Activated CD4-positive, alpha-beta T cell treated with anti-CD3 and anti-CD28 coated beads, Interleukin-2, amount 50 U/mL, for 24 hours (primary cell): ENCODE measurements at regions not wholly inside any gene's neighbourhood (a gene's known extent, or its start where the extent isn't known, plus 50 kb on each side); places are given as distances from the start of the nearest gene placed in this dataset.
"Not testable (repeated sequence)": the region's sequence is repeated elsewhere in the genome, so short reads cannot be mapped to it uniquely, and the experiment has no call there.

Experiments used
- DNase-seq, 2 donors: peaks; one replicate each; pipeline ENCODE4 v3.0.0-alpha.2; 2020; ENCODE audit warnings: low read depth in 1 of 2, low spot score in 1 of 2

- no peak for DNase-seq
Measured at GRCh38 chr6:137623293-137623692, 129.1 kb upstream of the OLIG3 start.

- DNase-seq, result no peak
Measured at GRCh38 chr6:137625100-137625661, 131.0 kb upstream of the OLIG3 start.

DNA sequence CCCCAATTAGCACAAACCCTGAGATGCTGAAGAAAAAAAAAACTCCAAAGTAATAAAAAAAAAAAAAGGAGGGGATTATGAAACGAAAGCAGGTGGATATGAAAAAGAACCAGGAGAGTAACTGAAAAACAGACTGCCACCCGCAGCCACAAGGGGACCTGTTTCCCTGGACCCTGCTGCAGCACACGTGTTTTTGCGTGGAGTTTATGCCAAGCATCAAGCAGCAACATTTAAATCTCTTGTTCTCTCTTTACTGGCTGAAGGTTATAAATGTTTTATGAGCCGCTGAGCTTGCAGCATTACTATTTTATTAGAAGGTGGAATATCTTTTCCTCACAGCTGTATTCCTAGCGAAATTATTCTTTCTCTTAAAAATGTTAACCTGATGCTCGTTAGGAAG, 131.6 kb upstream of the OLIG3 start:
- no peak for DNase-seq

DNA sequence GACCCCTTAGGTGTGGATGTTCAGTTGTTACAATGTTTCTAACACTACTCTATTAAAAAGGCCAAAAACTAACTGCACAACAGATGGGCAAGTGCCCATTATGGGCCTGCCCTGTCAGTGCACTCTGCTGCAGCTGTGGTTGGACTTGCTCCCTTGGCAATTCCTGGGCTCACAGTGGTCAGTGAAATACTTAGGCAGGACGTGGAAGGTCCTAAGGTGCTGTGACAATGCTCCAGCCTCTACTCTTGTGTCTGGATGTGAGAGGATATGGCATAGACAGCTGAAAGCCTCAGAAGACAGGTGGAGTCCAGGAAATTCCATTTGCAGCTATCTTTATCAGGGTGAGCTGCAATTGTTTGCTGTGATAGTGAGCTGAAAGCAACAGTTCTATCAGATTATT, 136.5 kb upstream of the OLIG3 start:
- DNase-seq, result no peak

- no peak for DNase-seq
Measured at GRCh38 chr6:137631323-137631722, 137.1 kb upstream of the OLIG3 start.

DNA sequence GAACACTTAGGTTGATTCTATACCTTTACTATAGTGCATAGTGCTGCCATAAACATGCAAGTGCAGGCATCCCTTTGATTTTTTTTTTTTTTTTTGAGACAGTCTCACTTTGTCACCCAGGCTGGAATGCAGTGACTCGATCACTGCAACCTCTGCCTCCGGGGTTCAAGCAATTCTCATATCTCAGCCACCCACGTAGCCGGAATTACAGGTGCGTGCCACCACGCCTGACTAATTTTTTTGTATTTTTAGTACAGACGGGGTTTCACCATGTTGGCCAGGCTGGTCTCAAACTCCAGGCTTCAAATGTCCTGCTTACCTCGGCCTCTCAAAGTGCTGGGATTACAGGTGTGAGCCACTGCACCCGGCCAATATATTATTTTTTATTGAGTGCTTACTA, 140.0 kb upstream of the OLIG3 start:
- not testable (repeated sequence) for DNase-seq

GRCh38 chr6:137637121-137637520, 142.9 kb upstream of the OLIG3 start:
- no peak for DNase-seq

DNA sequence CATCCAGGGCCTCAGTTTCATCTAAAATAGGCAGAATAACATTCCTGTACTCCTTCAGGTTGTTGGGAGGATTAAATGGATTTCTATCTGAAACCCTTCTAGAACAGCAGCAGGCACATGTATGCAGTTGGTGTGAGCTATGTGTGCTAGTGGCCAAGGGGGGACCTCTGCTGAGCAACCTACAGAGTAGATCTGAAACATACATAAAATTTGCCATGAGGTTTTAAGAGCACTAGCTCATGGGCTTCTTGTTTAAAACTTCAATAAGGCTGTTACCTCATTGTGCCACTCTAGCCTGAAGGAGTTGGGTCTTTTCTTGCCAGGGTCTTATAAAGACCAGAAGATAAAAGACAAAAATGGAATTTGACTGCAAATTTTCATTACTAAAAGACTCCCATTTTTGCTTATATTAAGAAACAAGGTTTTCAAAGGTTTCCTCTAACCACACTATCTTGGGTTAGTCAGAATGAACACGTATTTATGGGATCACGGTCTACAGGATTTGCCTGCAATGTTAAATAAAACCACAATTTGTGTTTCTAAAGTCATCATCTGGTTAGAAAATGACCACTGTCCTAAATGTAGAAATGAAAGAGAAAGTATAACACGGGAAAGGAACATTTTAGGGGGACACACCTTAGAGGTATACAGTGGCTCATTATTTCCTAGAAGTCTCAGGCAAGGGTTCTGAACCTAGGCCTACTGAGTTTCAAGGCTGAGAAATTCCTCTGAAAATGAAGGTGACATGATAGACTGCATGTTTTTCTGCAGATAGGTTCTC, 144.9 kb upstream of the OLIG3 start:
- DNase-seq, result no peak

DNA sequence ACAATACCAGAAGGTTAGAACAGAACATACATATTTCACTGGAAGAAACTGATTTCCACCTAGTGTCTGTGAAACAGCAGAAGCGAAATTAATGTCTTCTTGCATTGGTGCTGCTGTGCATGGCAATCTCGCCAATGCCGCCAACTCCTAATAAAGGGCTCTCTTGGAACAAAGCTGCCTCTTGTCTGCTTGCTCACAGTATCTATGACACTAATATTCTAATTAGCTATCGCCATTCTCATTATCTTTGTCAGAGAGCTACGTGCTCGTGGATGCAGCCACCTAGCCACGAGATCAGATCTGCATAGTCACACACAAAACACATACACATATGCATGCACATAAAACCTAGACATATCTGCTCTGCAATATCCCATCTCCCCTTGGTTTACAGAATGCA, 145.9 kb upstream of the OLIG3 start:
- DNase-seq, result no peak

DNA sequence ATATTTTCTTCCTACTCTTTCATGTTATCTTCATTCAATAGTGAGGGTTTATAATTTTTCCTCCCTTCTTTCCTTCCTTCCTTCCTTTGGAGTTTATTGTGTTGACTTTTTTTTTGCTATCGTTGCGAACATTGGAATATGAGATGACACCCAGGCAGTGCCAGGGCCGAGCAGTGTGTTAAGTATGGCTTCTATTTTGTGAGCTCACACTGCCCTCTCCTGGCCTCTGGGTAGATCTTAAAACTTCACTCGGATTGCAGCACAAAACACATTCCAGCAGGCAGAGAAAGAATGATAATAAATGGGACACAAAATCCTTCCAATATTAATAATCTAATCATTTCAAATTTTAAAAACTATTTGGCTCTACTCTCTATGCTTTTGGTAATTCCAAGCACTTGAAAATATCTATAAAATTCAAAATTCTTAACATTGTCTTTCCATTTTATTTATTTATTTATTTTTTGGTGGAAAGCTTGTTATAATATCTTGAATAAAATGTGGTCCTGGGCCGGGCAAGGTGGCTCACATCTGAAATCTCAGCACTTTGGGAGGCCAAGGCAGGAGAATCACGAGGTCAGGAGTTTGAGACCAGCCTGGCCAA, 147.4 kb upstream of the OLIG3 start:
- peak; percentile 21 to 56 for DNase-seq

DNA sequence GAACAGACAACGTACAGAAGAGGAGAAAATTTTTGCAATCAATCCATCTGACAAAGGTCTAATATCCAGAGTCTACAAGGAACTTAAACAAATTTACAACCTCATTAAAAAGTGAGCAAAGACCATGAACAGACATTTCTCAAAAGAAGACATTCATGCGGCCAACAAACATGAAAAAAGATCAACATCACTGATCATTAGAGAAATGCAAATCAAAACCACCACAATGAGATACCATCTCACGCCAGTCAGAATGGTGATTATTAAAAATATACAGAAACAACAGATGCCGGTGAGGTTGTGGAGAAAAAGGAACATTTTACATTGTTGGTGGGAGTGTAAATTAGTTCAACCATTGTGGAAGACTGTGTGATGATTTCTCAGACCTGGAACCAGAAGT, 149.0 kb upstream of the OLIG3 start:
- DNase-seq, result not testable (repeated sequence)

DNA sequence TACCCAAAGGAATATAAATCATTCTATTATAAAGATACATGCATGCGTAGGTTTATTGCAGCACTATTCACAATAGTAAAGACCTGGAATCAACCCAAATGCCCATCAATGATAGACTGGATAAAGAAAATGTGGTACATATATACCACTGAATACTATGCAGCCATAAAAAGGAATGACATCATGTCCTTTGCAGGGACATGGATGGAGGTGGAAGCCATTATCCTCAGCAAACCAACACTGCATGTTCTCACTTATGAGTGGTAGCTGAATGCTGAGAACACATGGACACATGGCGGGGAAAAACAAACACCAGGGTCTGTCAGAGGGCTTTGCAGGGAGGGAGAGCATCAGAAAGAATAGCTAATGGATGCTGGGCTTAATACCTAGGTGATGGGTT, 149.4 kb upstream of the OLIG3 start:
- DNase-seq, result not testable (repeated sequence)

GRCh38 chr6:137645850-137646249, 151.7 kb upstream of the OLIG3 start:
- no peak for DNase-seq

GRCh38 chr6:137646484-137646883, 152.3 kb upstream of the OLIG3 start:
- no peak for DNase-seq

- DNase-seq, result no peak
Measured at GRCh38 chr6:137647762-137648447, 153.7 kb upstream of the OLIG3 start.

DNA sequence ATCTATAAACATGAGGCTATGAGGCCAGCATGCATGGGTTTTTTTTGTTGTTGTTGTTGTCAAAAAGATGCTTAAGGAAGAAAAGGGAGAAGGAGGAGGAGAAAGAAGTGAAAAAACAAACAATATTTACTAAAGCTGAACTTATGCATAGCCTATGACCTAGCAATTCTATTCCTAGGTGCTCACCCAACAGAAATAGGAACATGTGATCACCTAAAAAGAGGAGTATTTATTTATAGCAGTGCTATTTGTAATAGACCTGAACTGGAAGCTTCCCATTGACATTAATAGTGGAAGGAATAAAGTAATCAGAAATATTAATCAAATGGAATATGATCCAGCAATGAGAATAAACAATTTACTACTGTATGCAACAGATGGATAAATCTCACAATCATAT, 156.5 kb upstream of the OLIG3 start:
- DNase-seq, result no peak

DNA sequence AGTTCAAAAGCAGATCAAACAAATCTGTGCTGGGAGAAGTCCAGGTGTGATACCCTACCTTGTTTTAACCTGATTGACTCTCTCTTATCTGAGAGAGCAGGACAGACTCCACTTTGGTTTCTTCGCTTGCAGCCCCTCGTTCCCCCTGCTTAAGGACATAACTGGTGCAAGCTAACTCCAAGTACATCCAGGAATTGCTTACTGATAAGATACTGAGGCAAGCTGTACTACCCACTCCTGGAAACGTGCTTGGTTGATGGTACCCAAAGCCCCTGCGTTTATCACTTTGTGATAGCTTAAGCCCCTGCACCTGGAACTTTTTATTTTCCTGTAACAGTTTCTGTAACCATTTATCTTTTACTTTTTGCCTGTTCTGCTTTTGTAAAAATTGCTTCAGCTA, 157.0 kb upstream of the OLIG3 start:
- no peak for DNase-seq

DNA sequence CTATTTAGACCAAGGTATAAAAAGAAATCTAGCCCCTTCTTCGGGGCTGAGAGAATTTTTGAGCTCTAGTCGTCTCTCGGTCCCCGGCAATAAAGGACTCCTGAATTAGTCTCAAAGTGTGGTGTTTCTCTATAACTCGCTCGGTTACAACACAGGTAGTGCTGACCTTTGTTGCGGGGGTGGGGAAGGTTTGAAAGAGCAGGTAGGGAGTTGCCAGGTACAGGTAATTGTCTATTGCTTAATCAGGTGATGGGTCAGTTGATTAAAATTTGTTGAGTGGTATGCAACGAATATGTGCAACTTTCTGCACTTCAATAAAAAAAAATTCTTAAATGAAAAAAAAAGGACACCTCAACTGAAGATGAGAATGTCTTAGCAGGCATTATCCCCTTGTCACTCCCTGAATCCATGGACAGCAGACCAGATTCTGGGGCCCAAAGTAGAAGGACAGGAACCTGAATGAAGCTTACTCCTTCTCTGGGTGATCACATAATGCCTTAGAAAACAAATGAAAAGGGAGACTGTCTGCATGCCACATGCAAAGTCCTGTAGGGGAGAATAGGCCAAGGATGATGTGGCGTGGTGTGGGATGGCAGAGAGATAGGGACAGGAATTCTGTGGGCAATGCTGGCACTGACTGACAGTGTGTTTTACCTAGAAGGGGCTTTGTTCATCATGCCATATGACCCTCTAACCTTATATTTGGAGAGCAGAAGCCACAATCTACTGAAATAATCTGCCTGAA, 157.6 kb upstream of the OLIG3 start:
- no peak for DNase-seq

GRCh38 chr6:137652961-137653705, 158.9 kb upstream of the OLIG3 start:
- no peak for DNase-seq

- DNase-seq, result no peak
Measured at GRCh38 chr6:137653706-137654059, 159.5 kb upstream of the OLIG3 start.
